ENCODE measurements at regions not wholly inside any gene's neighbourhood (a gene's known extent, or its start where the extent isn't known, plus 50 kb on each side); places are given as distances from the start of the nearest gene placed in this dataset.
A peak's percentile ranks its signal among the peaks of the same experiment; 100 is the strongest.

GRCh38 chr19:32191921-32192320, 153.5 kb upstream of the ZNF507 start:
- DNase-seq, result no peak

DNA sequence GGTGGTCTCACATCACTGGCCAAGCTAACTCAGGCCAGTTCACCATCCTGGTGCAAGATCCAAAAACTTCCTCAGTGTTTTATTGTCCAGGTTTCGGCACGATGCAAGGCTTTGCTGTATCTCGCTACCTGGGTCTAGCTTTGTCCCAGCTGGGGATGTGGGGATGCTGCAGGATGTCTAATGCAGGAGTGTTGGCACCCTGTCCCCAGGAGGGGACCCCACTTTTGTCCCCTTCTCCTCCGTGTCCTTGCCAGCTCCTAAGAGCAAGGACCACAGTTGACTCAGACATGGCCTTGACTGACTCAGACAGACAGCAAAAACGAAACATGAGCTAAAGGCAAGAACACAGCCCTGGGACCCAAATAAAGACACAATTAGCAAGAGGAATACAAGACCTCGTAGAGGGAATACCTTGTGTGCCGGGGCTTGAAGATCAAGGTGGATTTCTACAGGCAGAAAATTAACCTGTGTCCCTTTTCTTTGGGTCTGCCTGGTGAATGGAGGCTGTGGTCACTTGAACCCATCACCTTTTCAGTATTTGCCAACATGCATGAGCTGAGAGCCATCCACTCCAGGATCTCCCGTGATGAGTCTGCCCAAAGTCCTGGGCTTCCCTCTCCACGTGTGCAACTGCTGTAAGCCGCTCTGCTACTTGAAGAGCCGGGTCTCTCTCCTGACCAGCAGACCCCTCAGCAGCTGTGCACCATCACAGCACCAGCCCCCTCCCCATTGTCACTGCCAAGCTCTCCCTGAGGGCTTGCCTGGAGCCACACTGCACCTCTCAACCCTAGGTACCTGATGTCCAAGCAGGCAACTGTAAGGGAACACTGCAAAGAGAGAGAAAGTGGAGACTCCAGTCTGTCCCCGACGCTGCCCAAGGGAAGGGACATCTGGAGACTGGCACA, 149.5 kb upstream of the ZNF507 start:
- DNase-seq, result no peak

- no peak for DNase-seq
Observed at GRCh38 chr19:32196690-32197420, 148.6 kb upstream of the ZNF507 start.

GRCh38 chr19:32197896-32198882, 147.2 kb upstream of the ZNF507 start:
- no peak for DNase-seq

DNA sequence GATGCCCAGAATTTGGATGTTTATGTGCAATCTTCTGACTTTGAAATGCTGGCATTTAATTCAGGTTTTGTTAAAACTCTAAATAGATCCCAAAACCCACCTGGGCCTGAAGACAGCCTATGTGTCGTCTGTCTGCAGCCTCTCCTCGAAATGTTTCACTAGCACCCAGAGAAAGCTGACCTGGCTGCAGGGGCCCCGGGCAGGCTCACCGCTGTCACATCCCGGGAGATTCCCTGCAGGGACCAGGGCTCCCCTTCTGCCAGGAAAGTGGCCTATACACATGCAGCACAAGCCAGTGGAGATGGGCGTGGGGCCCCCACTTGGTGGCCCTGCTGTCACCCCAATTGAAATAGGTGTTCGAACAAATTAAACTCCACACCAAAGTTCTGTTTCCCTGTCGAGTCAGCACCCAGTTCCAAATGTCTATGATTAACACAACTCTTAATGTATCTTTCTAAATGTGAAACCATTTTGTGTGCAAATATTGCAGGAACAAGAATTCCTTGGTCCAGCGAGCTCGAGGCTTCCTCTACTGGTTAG, 145.8 kb upstream of the ZNF507 start:
- no peak for DNase-seq

GRCh38 chr19:32200312-32201038, 144.9 kb upstream of the ZNF507 start:
- no peak for DNase-seq

- no peak for DNase-seq
Observed at GRCh38 chr19:32201211-32201610, 144.2 kb upstream of the ZNF507 start.

DNA sequence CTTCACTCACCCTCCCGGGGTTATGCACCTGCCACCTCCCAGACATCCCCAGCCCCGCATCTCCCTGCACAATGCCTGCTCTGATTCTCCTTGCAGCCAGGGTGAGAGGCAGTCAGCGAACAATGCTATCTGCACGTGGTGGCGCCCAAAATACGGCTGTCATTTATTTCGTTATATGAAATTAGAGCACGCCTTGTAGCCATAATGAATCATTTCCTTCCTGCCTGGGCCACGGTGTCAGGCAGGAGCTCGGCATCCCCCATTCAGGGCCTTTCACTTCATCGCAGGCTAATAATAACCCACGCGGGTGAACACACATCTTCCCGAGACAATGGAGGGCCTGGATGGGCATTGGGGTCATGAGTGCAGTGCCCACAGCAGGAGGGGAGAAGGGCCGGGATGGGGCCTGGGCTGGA, 143.8 kb upstream of the ZNF507 start:
- no peak for DNase-seq

DNA sequence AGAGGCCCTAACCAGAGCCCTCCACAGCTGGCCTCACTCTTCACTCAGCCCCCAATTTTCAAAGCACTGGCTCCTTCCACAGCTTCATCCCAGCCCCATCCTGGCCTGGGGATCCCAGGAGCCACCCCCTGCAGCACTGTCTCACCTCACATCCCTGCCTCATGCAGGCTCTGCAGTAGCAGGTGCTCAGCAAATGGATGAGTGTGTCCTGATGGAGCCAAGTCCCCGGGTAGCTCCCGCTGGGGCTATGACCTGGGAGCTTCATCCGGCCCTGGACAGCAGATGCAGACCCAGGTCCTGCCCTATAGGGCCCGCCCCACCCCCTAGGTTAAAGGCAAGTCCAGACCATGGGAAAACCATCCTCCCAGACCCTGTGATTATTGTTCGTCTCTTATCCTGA, 143.2 kb upstream of the ZNF507 start:
- no peak for DNase-seq

GRCh38 chr19:32203161-32203560, 142.2 kb upstream of the ZNF507 start:
- no peak for DNase-seq

DNA sequence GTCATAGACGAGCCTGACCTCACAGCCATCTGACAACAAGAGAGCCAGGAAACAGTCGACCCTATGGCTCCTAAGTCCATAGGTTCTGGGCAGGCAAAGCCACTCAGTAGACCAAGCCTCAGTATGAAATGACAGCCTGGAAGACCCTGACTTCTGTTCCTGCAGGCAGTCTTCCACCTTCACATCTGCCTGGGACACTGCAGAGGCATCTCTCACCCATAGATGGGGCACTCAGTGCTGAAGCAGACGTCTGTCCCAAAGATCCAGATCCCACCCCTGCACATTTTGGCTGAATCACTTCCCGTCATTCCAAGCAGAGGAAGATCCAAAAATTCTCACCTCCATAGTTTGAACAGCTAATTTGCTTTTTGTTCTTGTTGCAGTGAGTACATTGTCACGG, 139.3 kb upstream of the ZNF507 start:
- no peak for DNase-seq

GRCh38 chr19:32208060-32208459, 137.3 kb upstream of the ZNF507 start:
- DNase-seq, result no peak

GRCh38 chr19:32219392-32219791, 126.0 kb upstream of the ZNF507 start:
- no peak for DNase-seq

DNA sequence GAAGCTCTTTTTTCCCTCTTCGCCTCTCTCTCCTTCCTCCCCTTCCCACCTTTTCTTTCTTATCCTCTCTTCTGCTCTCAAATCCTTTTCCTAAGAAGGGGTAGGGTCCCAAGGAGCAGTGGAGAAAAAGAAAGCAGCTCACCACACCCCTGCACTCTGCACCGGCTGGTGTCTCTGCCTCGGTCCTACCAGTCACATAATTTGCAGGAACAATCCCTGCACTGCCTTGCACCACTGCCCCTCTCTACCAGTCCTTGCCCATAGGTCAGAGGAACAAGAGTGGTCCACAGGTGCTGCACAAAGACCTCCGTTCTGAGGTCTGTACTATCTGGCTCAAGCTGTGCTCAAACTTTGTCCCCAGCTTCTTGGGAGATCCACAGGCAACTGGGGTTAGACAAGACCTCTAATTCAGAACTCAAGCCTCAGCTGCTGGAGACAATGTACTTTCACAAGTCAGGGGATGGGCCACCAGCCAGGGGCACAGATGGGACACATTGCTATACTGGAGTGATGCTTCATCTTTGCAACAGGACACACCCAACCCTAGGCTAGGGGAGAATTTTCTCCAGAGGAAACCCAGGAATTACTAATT, 125.4 kb upstream of the ZNF507 start:
- DNase-seq, result no peak

GRCh38 chr19:32220951-32221350, 124.5 kb upstream of the ZNF507 start:
- DNase-seq, result no peak

DNA sequence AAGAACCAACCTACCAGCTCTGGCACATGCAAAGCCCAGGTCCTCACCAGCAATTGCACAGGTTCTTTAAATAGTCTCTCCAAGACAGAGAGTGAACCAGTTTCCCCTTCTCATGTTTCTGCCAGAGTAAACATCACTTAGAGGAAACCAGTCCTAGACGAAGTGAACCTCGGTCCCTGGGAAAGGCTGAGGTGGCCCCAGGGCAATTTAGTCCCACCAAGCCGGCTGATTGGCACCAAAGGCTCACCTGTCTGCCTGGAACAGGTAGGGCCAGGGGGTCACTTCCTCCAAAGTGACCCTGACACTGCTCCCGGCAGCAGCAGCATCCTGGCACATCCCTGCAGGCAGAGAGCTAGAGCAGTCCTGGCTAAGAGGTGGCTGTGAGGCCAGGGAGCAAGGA, 122.9 kb upstream of the ZNF507 start:
- DNase-seq, result no peak

DNA sequence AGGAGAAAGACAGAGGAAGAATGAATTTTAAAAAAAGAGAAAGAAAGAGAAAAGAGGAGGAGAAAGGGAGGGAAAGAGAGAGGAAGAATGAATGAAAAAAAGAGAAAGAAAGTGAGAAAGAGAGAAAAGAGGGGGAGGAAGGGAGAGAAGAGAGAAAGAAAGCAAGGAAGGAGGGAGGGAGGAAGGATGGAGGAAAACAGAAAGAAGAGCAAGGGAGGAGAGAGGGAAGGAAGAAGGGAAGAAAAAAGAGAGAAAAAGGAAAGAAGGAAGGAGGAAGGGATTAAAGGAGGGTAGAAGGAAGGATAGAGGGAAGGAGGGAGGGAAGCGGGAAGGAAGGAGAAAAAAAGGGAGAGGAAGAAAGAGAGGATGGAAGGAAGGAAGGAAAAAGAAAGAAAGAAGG, 122.3 kb upstream of the ZNF507 start:
- no peak for DNase-seq

DNA sequence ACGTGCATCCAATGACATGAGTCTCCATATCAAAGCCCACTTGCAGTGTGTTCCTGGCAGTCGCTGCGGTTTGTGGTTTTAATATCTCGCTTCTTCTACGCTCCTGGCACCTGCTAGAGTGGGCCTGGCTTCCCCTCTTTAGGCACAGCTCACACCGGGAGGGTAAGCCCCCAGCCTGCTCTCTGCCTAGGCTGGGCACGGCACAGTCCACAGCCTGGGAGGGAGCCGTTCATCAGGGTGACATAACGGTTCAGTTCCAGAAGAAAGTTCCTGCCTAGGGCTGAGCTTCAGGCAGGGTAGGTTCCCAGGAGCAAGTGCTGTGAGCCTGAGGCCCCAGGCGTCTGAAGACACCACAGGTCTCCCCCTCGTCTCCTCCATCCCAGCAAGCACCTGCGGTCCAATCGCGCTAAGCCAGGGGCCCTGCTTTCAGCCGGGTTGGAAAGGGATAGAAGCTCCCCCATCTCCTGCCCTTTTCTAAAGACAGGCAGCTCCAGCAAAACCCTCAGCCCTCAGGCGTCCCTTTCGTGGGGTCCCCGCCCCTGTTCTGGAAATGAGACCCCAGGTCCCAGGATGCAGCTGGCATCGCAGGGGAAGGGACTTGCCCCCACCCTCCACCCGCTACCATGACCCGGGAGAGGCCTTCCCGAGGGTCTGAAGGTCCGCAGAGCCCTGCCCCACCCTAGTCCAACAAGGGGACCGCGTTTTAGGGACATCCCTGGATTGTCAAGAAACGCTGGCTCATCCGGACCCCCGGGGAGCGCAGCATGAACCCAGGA, 121.6 kb upstream of the ZNF507 start:
- no peak for DNase-seq

- DNase-seq, result peak; percentile 66
Observed at GRCh38 chr19:32224371-32225244, 120.8 kb upstream of the ZNF507 start.
